ENCODE measurements at regions not wholly inside any gene's neighbourhood (a gene's known extent, or its start where the extent isn't known, plus 50 kb on each side); places are given as distances from the start of the nearest gene placed in this dataset.

GRCh38 chr18:6646801-6647200 lies 82.7 kb upstream of the ARHGAP28 start:
- TF ChIP-seq CTCF (IDR thresholded peaks at IDR 0.05; ENCODE audit: poor library complexity) (no peak), EZH2phosphoT487 (IDR thresholded peaks at IDR 0.05; ENCODE audit: low read depth, severe bottlenecking, unreplicated experiment) (no peak), EZH2 (IDR thresholded peaks at IDR 0.05; ENCODE audit: borderline replicate concordance) (no peak)
